WTC11 (cell line): ENCODE measurements at regions not wholly inside any gene's neighbourhood (a gene's known extent, or its start where the extent isn't known, plus 50 kb on each side); places are given as distances from the start of the nearest gene placed in this dataset.

Experiments used
- ATF6 ChIP-seq: sonication (generic); formaldehyde crosslinking; IDR thresholded peaks from 2 replicates; pipeline ENCODE4 v1.8.1; 2023; ENCODE audit warnings: mild to moderate bottlenecking, missing genetic modification reagents
- CREM ChIP-seq: sonication (generic); formaldehyde crosslinking; IDR thresholded peaks from 2 replicates; pipeline ENCODE4 v1.8.1; 2022; ENCODE audit warnings: mild to moderate bottlenecking, missing genetic modification reagents, moderate library complexity
- ETV6 ChIP-seq: sonication (generic); formaldehyde crosslinking; IDR thresholded peaks from 2 replicates; pipeline ENCODE4 v1.8.1; 2022; ENCODE audit warnings: mild to moderate bottlenecking, missing genetic modification reagents
- HMGA2 ChIP-seq: fragments of 250-450 bp; sonication (Bioruptor Pico); IDR thresholded peaks from 2 replicates; pipeline ENCODE4 v1.4.0; 2021; ENCODE audit warnings: mild to moderate bottlenecking, moderate library complexity
- NFYB ChIP-seq: sonication (generic); formaldehyde crosslinking; conservative IDR thresholded peaks from 2 replicates; pipeline ENCODE4 v1.8.0; 2022; ENCODE audit warnings: low read depth, missing genetic modification reagents
- RELA ChIP-seq: sonication (generic); formaldehyde crosslinking; IDR thresholded peaks from 2 replicates; pipeline ENCODE4 v1.8.1; 2022; ENCODE audit warnings: missing genetic modification reagents, mild to moderate bottlenecking, borderline replicate concordance
- SMAD3 ChIP-seq: sonication (generic); formaldehyde crosslinking; IDR thresholded peaks from 2 replicates; pipeline ENCODE4 v1.8.0; 2022; ENCODE audit warnings: missing genetic modification reagents, mild to moderate bottlenecking, borderline replicate concordance
- TCF7 ChIP-seq: sonication (generic); formaldehyde crosslinking; IDR thresholded peaks from 2 replicates; pipeline ENCODE4 v1.8.0; 2022; ENCODE audit warnings: mild to moderate bottlenecking, low read depth, missing genetic modification reagents, moderate library complexity
- ZNF138 ChIP-seq: sonication (generic); formaldehyde crosslinking; conservative IDR thresholded peaks from 2 replicates; pipeline ENCODE4 v1.8.1; 2022; ENCODE audit warnings: mild to moderate bottlenecking, moderate library complexity, missing genetic modification reagents
- ZNF396 ChIP-seq: fragments of 250-450 bp; sonication (Bioruptor Pico); IDR thresholded peaks from 2 replicates; pipeline ENCODE4 v1.8.0; 2021; ENCODE audit warnings: mild to moderate bottlenecking, moderate library complexity, borderline replicate concordance
- ZNF512 ChIP-seq: sonication (generic); formaldehyde crosslinking; IDR thresholded peaks from 2 replicates; pipeline ENCODE4 v1.8.1; 2022; ENCODE audit warnings: missing genetic modification reagents, borderline replicate concordance
- TF ChIP-seq, protein P1 (sequence below): fragments of 200-600 bp; IDR thresholded peaks from 2 replicates; pipeline ENCODE4 v1.8.0; 2022; ENCODE audit warnings: antibody characterized with exemption
- TF ChIP-seq, protein P2 (sequence below): sonication (generic); formaldehyde crosslinking; IDR thresholded peaks from 2 replicates; pipeline ENCODE4 v1.8.1; 2023; ENCODE audit warnings: mild to moderate bottlenecking, missing genetic modification reagents, moderate library complexity
- TF ChIP-seq, protein P3 (sequence below): fragments of 250-450 bp; sonication (Bioruptor Pico); IDR thresholded peaks from 2 replicates; pipeline ENCODE4 v1.9.0; 2021; ENCODE audit warnings: moderate library complexity, mild to moderate bottlenecking, inconsistent platforms, borderline replicate concordance

- no peak for TF ChIP-seq HMGA2 (CRISPR knock-in tag)
- no peak for TF ChIP-seq RELA (CRISPR knock-in tag)
- TF ChIP-seq SMAD3 (CRISPR knock-in tag), result no peak
- TF ChIP-seq, protein P1, sequence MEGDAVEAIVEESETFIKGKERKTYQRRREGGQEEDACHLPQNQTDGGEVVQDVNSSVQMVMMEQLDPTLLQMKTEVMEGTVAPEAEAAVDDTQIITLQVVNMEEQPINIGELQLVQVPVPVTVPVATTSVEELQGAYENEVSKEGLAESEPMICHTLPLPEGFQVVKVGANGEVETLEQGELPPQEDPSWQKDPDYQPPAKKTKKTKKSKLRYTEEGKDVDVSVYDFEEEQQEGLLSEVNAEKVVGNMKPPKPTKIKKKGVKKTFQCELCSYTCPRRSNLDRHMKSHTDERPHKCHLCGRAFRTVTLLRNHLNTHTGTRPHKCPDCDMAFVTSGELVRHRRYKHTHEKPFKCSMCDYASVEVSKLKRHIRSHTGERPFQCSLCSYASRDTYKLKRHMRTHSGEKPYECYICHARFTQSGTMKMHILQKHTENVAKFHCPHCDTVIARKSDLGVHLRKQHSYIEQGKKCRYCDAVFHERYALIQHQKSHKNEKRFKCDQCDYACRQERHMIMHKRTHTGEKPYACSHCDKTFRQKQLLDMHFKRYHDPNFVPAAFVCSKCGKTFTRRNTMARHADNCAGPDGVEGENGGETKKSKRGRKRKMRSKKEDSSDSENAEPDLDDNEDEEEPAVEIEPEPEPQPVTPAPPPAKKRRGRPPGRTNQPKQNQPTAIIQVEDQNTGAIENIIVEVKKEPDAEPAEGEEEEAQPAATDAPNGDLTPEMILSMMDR, result no peak
- no peak for TF ChIP-seq TCF7 (CRISPR knock-in tag)
- TF ChIP-seq ETV6 (CRISPR knock-in tag), result no peak
- no peak for TF ChIP-seq NFYB (CRISPR knock-in tag)
- TF ChIP-seq ATF6 (CRISPR knock-in tag), result no peak
- TF ChIP-seq ZNF512 (CRISPR knock-in tag), result no peak
- TF ChIP-seq ZNF138, result no peak
- TF ChIP-seq, protein P2, sequence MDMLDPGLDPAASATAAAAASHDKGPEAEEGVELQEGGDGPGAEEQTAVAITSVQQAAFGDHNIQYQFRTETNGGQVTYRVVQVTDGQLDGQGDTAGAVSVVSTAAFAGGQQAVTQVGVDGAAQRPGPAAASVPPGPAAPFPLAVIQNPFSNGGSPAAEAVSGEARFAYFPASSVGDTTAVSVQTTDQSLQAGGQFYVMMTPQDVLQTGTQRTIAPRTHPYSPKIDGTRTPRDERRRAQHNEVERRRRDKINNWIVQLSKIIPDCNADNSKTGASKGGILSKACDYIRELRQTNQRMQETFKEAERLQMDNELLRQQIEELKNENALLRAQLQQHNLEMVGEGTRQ, result no peak
- TF ChIP-seq, protein P3, sequence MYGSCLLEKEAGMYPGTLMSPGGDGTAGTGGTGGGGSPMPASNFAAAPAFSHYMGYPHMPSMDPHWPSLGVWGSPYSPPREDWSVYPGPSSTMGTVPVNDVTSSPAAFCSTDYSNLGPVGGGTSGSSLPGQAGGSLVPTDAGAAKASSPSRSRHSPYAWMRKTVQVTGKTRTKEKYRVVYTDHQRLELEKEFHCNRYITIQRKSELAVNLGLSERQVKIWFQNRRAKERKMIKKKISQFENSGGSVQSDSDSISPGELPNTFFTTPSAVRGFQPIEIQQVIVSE (CRISPR knock-in tag), result no peak
- TF ChIP-seq ZNF396 (CRISPR knock-in tag), result no peak
- TF ChIP-seq CREM (CRISPR knock-in tag), result no peak
Observed at GRCh38 chr1:193402037-193402436, 215.6 kb upstream of the B3GALT2 start.
